Stimulated activated CD8-positive, alpha-beta memory T cell treated with anti-CD3 and anti-CD28 coated beads, Interleukin-4, amount 100 ng/mL, for 48 hours (primary cell): ENCODE measurements at regions not wholly inside any gene's neighbourhood (a gene's known extent, or its start where the extent isn't known, plus 50 kb on each side); places are given as distances from the start of the nearest gene placed in this dataset.

ENCODE experiments used
- DNase-seq: peaks from one replicate; pipeline ENCODE4 v3.0.0-alpha.2; 2020

GRCh38 chr13:83577183-83577582 lies 305.1 kb downstream of the SLITRK1 start:
- no peak for DNase-seq

DNA sequence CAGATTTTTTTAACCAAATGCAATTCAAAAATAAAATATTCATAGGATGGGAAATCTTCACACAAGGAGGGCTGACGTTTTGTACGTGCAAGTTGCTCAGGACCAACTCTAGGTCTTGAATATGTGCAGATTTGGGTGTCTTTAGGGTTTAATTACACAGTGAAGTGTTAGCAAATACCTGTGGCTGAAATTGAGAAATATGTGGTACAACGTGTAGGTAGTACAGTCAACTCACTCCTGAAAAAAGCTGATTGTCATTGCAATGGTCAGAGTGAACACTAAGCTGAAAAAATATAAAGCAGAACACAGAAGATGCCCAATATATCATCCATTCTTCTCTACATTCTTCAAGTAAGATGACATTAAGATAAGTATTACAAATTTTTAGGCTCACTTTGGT lies 314.3 kb downstream of the SLITRK1 start:
- DNase-seq, result no peak

DNA sequence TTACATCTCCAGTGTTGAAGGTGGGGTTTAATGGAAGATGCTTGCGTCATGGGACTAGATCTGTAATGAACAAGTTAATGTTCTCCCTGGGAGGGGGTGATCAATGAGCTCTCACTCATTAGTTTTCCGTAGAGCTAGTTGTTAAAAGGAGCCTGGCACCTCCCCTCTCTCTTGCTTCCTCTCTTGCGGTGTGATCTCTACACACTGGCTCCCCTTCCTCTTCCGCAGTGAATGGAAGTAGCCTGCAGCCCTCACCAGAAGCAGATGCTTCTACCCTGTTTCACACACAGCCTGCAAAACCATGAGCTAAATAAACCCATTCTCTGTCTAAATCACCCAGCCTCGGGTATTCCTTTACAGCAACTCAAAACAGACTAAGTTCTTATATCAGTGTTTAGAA lies 318.8 kb downstream of the SLITRK1 start:
- DNase-seq, result no peak

DNA sequence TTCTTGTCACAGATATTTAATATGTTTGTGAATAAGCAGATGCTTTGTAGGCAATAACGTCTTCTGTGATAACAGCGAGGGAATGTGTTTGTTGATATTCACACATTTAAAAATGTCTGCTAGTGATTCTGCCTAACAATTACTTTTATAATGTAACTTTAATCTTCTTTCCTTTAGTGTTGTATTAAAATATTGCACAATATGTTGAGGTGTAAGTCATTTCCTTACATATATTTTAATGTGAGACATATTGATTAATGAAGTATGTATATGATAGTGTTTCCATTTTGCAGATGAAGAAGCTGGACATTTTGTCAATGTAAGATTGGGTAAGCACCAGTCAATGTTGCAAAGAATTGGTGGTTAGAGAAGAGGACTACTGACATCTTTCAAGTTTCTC lies 324.4 kb downstream of the SLITRK1 start:
- no peak for DNase-seq

DNA sequence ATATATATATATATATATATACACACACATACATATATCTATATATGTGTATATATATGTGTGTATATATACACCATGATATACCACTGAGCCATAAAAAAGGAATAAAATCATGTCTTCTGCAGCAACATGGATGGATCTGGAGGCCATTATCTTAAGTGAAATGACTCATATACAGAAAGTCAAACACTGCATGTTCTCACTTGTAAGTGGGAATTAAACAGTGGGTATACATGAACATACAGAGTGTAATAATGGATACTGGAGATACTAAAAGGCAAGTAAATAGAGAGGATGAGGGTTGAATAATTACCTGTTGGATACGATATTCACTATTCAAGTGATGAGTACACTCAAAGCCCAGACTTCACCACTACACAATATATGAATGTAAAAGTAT lies 332.6 kb downstream of the SLITRK1 start:
- no peak for DNase-seq

DNA sequence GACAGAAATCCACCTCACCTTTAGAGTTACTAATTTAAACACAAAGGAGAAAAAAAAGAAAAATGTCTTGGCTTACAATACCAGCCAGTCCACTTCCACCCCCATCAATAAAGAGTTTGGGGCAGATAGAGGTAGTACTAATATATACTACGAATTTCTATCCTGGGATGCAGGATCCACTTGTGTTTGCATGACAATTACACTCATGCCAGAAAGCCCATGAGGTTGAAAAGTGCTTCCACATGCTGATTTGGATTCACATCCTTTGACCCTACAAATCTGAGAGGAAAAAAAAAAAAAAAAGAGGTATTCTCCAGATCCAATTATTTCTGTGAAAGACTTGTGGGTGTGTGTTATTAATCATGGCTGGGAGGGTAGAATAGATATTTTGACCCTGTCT lies 335.2 kb downstream of the SLITRK1 start:
- DNase-seq, result no peak

DNA sequence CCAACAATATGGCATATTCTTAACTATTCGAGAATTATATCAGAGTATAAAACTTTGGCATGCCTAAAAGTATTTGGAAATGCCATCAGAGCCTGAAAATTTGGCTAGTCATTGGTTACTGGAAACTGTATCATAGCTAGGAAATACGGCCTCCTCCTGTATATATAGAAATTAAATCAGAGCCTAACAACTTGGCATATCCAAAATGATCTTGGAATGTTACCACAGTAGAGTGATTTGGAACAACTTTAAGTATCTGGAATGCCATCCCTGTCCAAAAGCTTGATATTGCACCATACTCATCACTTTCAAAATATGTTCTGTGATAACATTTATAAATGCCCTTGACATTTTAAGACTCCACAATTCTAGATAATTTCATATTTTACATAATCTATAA lies 335.8 kb downstream of the SLITRK1 start:
- no peak for DNase-seq

- no peak for DNase-seq
These were observed 343.6 kb downstream of the SLITRK1 start for GRCh38 chr13:83538636-83539035.

DNA sequence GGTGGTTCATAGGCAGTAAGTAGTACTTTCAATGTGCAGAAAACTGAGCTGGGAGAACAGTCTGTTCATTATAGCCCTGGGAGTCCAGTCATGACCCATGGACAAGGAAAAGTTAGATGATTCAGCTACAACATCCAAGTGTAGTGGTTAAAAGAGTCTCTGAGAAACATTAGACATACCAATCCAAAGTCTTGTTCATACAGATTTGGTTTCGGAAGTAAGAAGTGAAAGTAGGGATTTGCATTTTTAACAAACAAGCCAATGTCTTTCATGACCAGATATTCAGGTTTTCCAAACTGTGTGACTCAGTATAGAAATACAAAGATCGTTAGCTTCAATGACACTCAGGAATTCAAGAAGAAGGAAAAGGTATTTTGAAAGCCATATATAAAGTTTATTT lies 345.3 kb downstream of the SLITRK1 start:
- no peak for DNase-seq

- no peak for DNase-seq
These were observed 346.1 kb downstream of the SLITRK1 start for GRCh38 chr13:83536153-83536552.

GRCh38 chr13:83532809-83533208 lies 349.5 kb downstream of the SLITRK1 start:
- DNase-seq, result no peak

DNA sequence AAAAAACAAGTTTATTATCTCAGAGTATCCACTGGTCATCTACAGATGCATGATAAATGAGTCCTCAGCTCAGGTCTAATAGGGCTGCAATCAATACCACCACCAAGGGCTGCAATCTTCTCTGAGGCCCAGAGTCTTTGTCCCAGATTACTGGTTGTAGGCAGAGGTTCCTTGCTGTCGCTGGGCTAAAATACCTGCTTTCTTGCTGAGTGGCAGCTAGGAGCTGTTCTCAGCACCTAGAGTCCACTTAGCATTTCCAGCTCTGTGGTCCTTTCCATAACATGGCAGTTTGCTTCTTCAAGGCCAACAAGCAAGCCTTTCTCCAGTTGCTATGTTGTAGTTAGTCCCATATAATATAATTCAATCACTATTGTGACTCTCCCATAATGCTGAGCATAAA lies 351.3 kb downstream of the SLITRK1 start:
- DNase-seq, result no peak

- DNase-seq, result no peak
These were observed 365.5 kb downstream of the SLITRK1 start for GRCh38 chr13:83516781-83517180.

DNA sequence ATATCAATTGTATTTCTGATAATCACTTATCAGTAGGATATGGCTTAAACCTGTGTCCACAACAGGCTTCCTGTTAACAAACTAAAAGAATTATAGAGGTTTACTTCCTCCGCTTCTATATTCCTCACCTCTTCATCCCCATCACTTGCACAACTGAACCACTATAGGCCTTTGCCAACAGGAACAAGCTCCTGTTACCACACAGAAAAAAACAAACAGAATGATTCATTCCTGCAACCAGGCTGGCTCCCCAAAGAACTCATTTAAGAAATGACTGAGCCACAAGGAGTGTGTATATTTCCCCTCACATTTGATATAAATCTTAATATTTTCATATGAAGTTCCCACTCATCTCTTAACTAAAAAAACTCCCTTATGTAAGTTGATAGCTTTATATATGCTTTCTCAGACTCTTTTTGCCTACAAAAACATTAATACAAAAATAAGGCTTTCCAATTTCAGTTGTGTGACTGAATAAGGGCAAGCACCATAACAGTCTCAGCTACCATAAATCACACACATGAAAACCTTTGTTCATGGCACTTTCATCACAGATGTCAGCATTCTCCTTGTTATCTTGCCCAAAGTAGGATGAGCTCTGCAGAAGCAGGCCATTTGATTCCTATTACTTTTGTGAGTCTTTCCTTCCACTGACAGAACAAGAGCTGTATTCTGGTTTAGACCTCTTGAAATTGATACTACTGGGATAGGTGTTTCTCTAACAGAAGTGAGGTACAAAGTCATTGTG lies 366.8 kb downstream of the SLITRK1 start:
- no peak for DNase-seq

GRCh38 chr13:83508771-83509301 lies 373.4 kb downstream of the SLITRK1 start:
- DNase-seq, result no peak

DNA sequence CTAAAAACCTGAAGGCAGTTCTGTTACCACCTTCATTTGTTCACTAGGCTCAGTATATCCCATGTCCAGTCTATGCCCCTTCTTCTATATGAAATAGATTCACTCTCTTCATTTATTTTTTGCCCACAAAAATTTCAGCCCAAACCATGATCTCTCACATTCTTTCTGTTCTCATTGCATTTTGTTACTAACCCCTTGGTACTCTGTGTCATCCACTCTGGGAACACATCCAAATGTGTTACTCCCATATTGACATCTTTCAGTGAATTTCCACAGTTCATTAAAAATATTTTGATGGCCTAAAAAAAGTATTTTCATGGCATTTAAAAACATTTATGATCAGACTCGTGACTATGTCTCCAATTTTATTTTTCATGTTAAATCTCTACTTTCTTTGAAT lies 378.9 kb downstream of the SLITRK1 start:
- DNase-seq, result no peak

GRCh38 chr13:83499286-83499685 lies 383.0 kb downstream of the SLITRK1 start:
- DNase-seq, result no peak

- no peak for DNase-seq
These were observed 383.6 kb downstream of the SLITRK1 start for GRCh38 chr13:83498481-83499190.

GRCh38 chr13:83498045-83498444 lies 384.2 kb downstream of the SLITRK1 start:
- DNase-seq, result no peak

- no peak for DNase-seq
These were observed 385.8 kb downstream of the SLITRK1 start for GRCh38 chr13:83496501-83496900.

DNA sequence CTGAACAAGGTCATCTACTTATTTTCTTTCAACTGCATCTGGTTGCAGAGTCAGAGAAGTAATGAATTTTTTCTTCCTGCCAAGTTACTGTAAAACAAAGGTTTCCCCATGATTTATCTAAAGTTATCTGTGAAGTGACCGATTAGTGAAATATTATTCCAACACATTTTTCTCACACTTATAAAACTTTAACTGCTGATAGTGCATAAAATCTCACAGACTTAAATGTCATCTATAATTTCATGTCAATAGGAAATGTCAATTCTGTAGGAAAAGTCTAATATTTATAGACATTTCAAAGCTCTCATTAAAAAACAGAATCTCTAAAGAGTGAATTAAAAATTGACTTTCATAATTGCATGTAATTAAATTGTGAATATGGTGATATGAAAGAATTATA lies 397.2 kb downstream of the SLITRK1 start:
- DNase-seq, result no peak

DNA sequence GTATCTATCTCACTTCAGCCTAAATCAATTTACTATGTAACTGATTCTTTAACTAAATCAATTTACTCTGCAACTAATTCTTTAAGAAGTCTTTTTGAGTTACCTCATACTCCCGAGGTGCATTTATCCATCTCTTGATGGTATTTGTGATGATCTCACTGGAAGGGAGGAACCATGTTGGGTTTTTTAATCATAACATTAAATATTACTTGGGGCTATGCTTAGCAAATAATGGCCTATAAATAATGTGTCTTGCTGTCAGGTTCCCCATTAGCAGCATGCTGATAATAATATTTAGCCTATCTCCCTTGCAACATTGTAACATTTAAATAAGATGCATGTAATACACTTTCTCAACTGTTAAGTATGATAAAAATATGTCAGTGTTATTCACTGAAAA lies 411.3 kb downstream of the SLITRK1 start:
- no peak for DNase-seq

DNA sequence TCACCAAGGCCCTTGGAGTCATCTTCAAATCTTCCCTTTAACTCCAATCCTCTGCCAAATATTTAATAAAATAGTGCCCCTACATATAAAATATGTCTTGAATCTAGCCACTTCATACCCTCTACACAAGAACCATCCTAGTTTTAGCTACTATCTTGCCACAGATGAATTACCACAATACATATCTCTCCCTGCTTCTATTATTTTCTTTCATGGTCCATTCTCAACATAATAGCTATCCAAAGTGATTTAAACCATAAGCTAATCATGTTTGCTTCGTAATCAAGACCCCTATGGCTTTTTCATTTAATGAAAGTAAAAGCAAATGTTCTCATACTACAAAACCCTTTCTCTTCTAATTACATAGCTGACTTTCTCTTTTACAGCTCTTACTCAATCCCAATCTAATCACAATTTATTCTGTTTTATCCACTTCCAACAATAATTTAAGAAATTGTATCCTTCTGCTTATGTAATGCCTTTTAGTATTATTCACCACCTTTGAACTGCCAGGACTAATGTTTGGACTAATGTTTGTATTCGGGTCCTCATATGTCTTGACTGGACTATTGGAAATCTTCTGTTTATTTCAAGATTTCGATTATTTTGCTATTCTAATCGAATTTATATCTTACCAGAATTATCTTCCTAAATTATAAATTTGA lies 412.0 kb downstream of the SLITRK1 start:
- no peak for DNase-seq

DNA sequence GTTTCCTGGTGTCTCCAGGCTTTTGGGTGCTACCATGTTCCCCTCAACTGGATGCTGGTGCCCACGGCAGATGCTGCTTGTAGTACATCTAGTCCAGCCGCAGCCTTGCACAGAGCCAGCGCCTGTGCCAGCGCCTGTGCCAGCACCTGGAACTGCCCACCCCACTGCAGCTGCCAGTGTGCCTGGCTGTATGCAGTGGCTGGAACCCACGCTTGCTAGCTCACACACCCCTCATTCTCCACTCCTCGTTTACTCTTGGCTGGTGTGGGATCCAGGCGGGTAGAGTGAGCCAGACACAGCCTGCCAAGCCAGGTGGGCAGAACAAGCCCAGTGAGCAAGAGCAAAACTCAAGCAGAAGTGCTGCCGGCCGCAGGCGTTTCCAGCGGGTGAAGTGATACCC lies 428.6 kb downstream of the SLITRK1 start:
- no peak for DNase-seq
